Right ventricle myocardium inferior (tissue), 1 donor: ENCODE measurements at regions not wholly inside any gene's neighbourhood (a gene's known extent, or its start where the extent isn't known, plus 50 kb on each side); places are given as distances from the start of the nearest gene placed in this dataset.
A peak's percentile ranks its signal among the peaks of the same experiment; 100 is the strongest.

Experiments used
- ATAC-seq: fragments of 200-7000 bp; cut with Tn5 transposase; one replicate; pipeline ENCODE4 v1.9.1; 2020; ENCODE audit warnings: mild to moderate bottlenecking, moderate library complexity
- DNase-seq: peaks from one replicate; pipeline ENCODE4 v3.0.0; 2021; ENCODE audit errors: missing footprints
- intact Hi-C: fragments of 100-400 bp; cut with DNase I; formaldehyde crosslinking; loops from one replicate; pipeline ENCODE4 v1.11.0; 2022
- donor health status: DM: no; HTN: yes; CAD: no; lungs with severe emphysema.

DNA sequence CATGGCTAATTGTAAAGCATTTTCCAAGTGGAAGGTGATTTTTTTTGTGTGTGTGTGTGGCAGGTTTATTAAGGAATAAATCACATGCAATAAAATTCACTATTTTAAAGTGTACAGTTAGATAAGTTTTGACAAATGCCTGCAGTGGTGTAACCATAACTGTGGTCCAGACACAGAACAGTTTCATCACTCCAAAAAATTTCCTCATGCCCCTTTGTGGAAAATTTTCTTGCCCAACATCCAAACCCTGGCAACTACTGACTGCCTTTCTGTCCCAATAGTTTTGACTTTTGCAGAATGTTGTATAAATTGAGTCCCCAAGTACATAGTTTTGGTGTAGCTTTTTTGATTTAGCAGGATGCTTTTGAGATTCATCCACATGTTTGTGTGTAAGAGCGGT is 135.1 kb upstream of the KLHL25 start:
- DNase-seq (no peak), ATAC-seq (no peak)
- intact Hi-C loops = no loop called here

DNA sequence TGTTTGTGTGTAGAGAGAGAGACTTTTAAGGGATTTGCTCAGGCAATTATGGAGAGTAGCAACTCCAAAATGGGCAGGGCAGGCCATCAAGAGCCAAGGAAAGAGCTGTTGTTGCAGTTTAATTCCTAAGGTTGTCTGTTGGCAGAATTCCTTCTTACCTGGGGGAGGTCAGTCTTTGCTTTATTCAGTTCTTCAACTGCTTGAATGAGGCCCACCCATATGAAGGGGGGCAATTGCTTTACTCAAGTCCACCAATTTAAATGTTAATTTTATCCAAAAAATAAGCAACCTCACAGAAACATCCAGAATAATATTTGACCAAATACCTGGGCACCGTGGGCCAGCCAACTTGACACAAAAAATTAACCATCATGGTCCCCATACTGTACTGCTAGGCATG is 137.7 kb upstream of the KLHL25 start:
- DNase-seq (no peak), ATAC-seq (no peak)
- intact Hi-C loops = no loop called here

DNA sequence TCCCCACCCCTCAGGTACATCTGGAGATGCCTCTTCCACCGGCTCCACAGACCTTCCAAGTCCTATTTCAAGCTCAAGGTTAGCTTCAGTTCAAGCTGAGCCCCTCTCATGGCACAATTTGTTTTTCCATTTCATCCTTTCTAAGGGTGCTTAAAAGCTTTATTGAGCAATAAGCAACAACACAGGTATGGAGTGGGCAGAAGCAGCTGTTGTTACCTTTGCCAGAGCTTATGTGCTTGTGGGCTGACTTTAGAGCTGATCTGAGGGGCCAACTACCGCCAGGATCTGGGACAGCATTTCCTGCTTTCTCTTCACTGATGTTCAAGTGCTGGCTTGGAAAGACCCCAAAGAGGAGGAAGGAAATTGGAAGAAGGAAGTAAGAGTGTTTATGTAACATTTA is 140.0 kb upstream of the KLHL25 start:
- intact Hi-C loops = no loop called here
- no peak for ATAC-seq
- no peak for DNase-seq

DNA sequence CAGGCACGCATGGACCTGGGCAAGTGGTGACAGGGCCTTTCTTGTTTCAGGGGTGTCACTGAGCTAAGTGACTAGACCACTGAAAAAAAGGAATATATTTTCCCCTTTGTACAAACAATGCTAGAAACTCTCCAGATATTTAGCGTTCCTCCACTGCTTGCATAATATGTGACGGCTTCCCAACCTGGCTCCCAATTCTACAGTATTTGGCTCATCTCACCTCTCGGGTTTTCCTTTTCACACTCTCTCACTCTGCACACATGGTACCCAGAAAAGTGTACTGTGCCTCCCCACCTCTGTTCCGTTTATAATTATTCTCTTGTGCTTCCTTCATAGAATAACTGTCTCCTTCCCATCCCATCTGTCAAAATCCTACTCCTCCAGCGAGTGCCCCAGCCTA is 140.5 kb upstream of the KLHL25 start:
- DNase-seq (no peak), ATAC-seq (no peak)
- intact Hi-C loops = no loop called here

DNA sequence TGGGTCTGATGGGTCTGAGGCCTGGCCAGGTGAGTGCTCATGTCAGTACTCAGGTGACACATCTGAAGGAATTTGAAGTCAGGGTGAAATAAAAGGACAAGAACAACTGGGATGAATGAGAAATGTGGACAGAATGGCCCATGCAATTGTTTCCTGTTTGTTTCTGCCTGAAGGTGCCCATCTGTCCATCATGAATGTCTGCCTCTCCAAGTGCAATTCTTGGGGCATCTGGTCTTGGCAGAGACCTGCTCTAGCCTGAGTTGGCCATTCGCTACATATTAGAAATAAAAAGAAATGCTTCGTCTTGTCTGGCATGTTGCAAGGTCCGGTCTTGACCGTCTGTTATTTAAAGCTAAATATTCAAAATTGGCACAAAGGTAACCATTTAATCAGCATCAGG is 142.0 kb upstream of the AGBL1 start:
- DNase-seq = no peak
- ATAC-seq = no peak
- intact Hi-C loops = no loop called here

DNA sequence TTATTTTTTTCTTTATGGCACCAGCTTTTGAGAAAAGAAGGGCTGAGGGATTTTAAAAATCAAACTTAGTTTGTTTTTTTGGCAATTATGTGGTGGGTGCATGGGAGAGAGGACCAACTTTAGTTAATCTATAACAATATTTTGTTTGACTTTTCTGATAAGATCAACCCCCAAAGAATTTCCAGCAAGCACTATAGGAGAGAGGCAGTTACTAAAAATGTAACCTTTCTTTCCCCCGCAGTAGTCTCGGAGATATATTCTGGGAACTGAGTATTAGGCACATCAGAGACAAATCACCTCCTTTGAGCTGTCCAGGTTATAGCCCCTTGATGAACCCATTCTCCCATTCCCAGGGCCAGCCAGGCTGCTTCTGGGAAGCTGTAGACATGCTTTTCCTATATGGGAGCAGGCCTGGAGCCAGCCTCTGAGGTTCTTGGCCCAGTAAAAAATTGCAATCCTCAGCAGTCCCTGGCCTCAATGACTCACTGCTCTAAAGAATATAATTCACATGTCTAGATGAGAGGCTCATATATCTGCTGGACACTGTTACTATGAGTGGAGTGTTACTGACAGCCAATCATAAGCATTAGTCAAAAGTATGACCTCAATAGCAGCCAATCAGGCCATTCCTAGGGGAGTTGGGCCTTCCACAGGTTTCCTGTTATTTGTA is 138.3 kb upstream of the AGBL1 start:
- no peak for ATAC-seq
- no peak for DNase-seq
- intact Hi-C loops = no loop called here

DNA sequence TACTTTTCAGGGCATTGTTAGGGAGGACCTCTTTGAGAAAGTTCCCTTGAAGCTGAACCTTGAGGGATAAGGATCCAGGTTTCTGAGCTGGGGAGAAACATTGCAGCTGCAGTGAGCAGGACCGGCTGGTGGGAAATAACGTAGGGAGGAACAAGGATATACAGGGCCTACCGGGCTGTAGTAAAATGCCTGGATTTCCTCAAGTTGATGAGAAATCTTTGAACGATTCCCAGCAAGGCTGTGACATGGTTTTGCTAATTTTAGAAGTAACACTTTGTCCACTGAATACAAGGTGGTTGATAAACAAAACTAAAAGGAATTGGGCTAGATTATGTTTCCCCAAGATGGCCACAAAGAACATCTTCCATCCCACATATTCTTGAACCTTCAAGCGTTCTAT is 137.0 kb upstream of the AGBL1 start:
- intact Hi-C loops = no loop called here
- DNase-seq (no peak), ATAC-seq (no peak)

DNA sequence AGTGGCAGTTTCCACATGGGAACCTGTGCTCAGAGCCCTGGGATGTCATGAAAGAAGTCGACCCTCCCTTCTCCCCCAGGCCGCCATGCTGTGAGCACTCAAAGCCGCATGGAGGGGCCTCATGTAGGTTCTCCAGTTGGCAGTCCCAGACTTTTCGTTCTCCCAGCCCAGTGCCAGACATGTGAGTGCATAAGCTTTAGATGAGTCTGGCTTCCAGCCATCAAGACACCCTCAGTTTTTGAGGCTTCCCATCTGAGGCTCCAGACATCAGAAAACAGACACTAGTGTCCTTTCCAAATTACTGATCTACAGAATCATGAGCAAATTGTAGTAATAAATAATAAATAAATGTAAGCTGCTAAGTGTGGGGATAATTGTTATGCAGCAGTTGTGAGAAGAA is 136.5 kb upstream of the AGBL1 start:
- no peak for ATAC-seq
- DNase-seq = no peak
- intact Hi-C loops = no loop called here

DNA sequence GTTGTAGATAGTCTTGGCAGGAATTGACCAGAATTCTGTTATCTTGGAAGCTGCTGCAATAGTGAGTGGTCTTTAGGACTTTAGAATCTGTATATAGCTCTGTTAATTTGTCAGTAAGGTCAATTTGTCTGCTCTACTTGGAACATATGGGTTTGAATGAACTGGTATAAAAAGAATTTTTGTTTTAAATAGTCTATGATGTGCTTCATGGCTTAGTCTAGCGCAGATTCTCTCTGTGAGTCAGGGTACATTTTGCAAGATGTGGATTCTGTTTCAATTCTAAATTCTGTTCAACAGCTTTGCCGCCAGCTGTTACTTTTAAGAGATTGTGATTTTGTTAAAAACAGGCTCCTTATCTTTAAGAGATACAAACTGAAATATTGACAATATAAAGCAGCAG is 135.9 kb upstream of the AGBL1 start:
- DNase-seq (no peak), ATAC-seq (no peak)
- intact Hi-C loops = no loop called here

DNA sequence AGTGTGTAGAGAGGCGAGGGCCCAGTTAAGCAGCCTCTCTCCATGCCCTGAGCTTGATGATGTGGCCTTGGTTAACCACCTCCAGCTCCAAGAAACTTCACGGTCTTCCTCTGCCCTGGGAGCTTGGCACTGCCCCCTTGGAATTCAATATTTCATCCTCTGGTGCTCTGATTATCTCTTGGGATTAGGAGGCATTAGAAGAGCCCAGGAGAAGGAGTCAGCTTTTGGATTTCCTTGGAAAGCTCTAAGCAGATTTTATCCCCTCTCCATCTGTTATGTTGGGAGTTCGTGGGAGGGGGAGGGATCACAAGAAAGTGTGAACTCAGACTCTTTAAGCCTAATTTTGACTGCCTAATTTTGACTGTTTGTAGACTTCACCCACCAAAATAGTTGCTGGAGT is 132.7 kb upstream of the AGBL1 start:
- intact Hi-C loops = no loop called here
- ATAC-seq = no peak
- no peak for DNase-seq

DNA sequence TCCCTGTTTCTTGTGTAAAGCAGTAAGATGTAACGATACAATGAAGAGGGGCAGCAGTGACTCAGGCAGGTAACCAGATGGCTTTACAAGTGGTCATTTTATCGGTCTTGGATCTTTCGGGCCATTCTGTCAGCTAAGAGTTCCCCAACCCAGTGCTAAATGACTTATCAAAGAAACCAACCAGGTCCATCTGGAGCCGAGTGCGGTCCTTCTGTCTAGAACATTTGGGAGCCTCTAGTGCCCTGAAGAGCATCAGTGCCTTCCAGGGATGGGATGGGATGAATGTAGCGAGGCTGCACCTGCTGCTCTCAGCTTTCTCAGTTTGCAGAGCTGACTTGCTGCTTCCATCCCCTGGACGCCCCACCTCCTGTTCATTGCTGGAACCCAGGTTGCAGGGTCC is 131.7 kb upstream of the AGBL1 start:
- DNase-seq (no peak), ATAC-seq (no peak)
- intact Hi-C loops = no loop called here

DNA sequence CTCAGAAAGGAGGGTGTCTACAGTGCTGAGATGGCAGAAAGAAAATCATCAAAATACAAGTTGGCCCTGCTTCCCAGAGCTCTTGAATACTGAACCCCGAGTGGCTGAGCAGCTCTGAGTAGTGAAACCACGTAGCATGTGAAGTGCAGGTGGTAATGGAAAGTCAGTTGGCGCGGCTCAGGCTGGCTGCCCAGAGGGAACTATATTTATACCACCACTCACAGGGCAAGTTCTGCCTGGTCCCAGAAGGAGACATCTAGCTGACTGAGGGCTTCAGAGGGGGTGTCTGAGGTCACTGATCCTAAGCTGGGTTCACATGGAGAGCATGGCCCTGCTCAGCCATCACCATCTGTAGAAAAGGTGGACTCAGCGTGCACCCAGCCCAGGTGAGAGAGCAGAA is 129.6 kb upstream of the AGBL1 start:
- DNase-seq = peak; percentile 74
- ATAC-seq = peak; percentile 95

DNA sequence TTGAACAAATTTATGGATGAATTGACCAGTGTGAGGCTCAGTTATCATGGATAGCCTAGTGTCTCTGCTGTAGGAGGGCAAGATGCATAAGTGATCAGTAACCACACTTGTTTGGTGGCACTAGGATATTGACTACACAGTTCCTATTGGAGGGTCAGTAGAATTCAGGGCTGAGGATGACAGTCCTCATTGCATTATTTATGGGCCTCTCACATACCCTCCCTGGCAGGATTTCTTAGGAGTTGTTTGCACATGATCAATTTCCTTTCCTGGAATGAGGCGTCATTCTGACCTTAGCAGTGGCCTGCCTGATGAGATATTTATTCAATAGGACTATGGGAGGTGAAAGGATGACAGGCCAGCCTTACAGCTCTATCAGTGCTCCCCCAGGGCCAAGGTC is 125.1 kb upstream of the AGBL1 start:
- ATAC-seq = no peak
- DNase-seq = no peak
- intact Hi-C loops = no loop called here

More for the DNA sequence above, 129.6 kb upstream of the AGBL1 start:
- intact Hi-C loops = no loop called here

DNA sequence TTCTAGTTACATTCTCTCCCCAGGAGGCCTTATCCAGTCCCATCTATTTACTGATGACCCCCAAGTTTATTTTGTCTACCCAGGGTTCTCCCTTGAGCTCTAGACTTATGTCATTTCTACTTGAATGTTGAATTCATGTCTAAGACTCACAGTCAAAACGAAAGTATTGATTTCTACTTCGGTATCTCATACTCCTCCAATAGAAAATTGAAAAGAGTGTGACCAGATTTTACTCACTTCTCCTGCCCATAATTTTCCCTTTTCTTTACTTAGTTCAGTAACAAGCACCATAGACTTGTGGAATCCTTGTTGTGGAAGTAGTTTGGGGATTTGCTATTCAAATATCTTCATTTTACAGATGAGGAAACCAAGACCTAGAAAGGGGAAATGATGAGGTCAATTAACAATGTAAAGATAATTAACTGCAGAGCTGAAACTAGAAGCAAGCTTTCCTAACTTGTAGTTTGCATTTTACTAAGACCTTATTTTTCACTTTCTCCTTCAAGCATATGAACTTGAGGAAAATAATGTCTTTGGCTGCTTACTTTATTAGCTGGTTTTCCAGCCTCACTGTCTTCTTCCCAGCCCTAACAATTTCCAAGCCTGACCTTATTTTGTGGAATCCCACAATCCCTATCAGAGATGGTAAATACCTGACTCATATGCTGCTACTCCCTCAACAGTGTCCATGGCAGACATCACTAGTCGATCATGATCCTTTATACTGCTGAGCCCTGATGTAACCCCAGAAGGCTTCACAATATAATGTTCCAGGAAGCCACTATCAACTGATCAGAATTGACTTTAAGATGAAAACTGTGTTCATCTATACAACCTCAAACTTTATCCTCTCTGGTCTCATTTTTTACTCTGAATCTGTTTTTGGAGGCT is 123.9 kb upstream of the AGBL1 start:
- intact Hi-C loops = no loop called here
- ATAC-seq = no peak
- DNase-seq = no peak

DNA sequence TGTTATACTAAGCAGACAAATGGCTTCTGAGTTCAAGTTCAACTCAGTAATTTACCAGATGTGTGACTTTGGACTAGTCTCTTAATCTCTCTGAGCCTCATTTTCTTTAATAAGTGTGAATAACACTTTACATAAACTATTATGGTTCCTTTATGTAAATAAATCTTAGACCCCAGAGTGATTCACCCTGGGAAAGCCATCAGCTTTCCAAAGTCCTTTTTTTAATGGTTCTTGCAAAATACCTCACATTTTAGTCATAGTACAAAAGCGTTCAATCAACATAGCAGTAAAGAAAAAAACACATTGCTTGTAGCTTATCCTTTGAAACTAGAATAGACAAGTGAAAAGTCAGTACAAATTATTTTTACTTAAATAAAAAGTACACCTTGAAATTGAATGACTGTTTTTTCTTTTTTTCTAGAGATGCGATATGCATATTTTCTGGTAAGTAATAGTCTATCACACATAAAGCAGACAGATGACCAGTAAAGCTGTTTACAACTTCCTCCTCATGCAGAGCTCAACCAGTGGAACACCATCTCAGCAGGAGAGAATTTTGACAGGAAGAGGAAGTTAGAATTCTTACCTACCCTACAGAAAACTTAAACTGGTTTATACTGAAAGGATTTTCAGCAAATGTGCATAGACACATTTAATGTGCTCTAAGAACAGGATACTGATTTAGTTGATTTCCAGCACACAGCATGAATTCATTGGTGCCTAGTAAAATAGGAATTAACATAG is 123.0 kb upstream of the AGBL1 start:
- no peak for DNase-seq
- ATAC-seq = no peak
- intact Hi-C loops = no loop called here

DNA sequence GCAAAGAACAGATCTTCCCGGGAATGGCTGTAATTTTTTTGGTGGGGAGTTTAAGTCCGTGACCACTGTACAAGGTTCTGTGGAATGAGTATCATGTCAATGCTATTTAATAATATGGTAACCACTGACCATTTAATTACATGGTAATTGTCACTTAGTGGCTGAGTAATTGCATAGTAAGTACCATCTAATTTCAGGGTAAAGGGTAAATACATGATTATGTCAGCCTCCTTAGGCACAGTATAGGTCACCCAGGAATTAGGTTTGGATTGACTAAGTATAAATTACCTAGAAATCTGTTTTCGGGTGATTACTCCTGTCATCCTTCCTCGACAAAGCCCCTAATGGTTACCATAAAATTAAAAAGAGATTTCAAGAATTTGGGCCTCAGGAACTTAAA is 120.1 kb upstream of the AGBL1 start:
- DNase-seq = no peak
- no peak for ATAC-seq
- intact Hi-C loops = no loop called here

DNA sequence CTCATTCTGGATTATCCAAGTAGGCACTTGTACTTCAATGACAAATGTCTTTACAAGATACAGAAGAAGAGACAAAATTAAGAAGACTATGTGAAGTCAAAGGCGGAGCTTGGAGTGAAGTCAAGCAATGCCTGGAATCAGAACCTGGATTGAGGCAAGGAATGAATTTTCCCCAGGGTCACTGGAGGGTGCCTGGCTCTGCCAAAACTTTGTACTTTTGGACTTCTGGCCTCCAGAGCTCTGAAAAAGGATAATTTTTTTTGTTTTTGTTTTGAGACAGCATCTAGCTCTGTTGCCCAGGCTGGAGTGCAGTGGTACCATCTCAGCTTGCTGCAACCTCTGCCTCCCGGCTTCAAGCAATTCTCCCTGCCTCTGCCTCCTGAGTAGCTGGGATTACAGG is 119.3 kb upstream of the AGBL1 start:
- no peak for DNase-seq
- intact Hi-C loops = no loop called here
- ATAC-seq = no peak

DNA sequence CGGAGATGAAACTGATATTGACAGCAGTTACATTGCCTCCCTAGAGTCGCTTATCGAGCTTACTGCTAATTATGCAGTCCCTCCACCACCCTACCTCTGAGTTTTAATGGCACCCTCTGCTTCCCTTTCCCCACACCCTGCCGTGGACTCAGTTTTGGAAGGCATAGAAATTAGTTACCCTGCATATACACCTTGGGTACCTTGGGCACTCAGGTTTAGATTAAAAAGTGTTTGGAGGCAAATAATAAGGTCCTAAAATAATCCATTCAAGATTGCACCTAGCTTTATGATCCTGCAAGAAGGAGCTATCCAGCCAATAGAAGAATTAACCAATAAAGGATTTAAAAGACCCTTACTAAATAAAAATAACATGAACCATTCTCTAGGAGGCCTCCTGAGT is 117.8 kb upstream of the AGBL1 start:
- DNase-seq (no peak), ATAC-seq (no peak)
- intact Hi-C loops = no loop called here

DNA sequence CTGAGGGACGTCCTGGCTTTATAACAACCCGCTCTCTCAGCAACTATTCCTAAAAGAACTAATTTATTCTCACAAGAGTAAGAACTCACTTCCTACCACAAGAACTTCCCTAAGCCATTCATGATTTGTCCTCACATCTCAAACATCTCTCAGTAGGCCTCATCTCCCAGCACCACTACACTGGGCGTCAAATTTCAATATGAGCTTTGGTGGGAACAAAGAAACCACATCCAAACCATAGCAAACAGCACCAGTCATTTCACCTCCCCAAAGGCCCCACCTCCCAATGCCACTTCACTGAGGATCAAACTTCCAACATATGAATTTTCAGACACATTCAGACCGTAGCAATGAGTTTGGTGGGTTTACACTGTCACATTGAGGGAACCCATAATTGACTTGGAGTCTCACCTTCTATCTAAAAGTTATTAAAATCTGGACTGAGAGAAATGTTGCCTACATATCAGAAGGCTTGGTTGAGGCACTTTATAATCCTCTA is 116.4 kb upstream of the AGBL1 start:
- DNase-seq (no peak), ATAC-seq (no peak)
- intact Hi-C loops = no loop called here

DNA sequence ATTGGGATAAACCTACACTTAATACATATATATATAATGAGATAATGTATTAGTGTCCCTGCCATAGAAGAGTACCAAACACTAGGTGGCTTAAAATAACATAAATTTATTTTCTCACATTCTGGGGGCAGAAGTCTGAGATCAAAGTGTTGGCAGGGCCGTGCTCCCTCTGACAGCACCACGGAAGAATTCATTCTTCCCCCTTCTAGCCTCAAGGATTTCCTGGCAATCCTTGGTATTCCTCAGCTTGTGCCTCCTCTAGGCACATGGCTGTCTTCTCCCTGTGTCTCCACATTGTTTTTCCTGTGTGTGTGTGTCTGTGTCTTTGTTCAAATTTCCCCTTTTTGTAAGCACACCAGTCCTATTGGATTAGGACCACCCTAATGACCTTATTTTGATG is 115.2 kb upstream of the AGBL1 start:
- ATAC-seq = no peak
- DNase-seq = no peak
- intact Hi-C loops = no loop called here
